H1 (cell line): ENCODE measurements at regions not wholly inside any gene's neighbourhood (a gene's known extent, or its start where the extent isn't known, plus 50 kb on each side); places are given as distances from the start of the nearest gene placed in this dataset.

Source experiments
- BACH1 ChIP-seq: IDR thresholded peaks from 2 replicates; pipeline ENCODE4 v1.6.1; 2012; ENCODE audit warnings: low read length, improper control_type of control experiment
- CBX5 ChIP-seq: fragments of 300-800, 300-1000 bp; sonication (generic); IDR thresholded peaks from 2 replicates; pipeline ENCODE4 v1.7.1; 2016; ENCODE audit warnings: antibody characterized with exemption, low read length, low read depth
- CEBPB ChIP-seq: IDR thresholded peaks from 2 replicates; pipeline ENCODE4 v1.6.1; 2012; ENCODE audit warnings: low read depth, low read length
- CTCF ChIP-seq, 3 experiments: IDR thresholded peaks; 1 replicate in 2 of 3; 2 replicates in 1 of 3; pipeline versions ENCODE4 v1.5.1 to v1.6.1; 2011; ENCODE audit warnings: low read length in 3 of 3, mild to moderate bottlenecking in 3 of 3, inconsistent platforms in 2 of 3, low read depth in 1 of 3, moderate library complexity in 1 of 3; ENCODE audit not compliant: insufficient read depth in 1 of 3; ENCODE audit errors: control extremely low read depth in 1 of 3
- EGR1 ChIP-seq: IDR thresholded peaks from 2 replicates; pipeline ENCODE4 v1.6.1; 2011; ENCODE audit warnings: low read depth, low read length, borderline replicate concordance
- GABPA ChIP-seq: IDR thresholded peaks from 2 replicates; pipeline ENCODE4 v1.6.1; 2011; ENCODE audit warnings: mild to moderate bottlenecking, low read length, moderate library complexity, borderline replicate concordance; ENCODE audit not compliant: insufficient read depth
- JUN ChIP-seq: IDR thresholded peaks from 2 replicates; pipeline ENCODE4 v1.6.1; 2011; ENCODE audit warnings: low read depth, mild to moderate bottlenecking, improper control_type of control experiment, low read length
- KDM5A ChIP-seq: fragments of 200-600 bp; IDR thresholded peaks from 2 replicates; pipeline ENCODE4 v1.7.1; 2012; ENCODE audit warnings: mild to moderate bottlenecking, low read length, inconsistent platforms, mixed read lengths
- POLR2A ChIP-seq, 2 experiments: IDR thresholded peaks; 1 replicate in 1 of 2; 2 replicates in 1 of 2; pipeline ENCODE4 v1.6.1; 2011; ENCODE audit warnings: low read depth in 2 of 2, low read length in 2 of 2, mild to moderate bottlenecking in 2 of 2; ENCODE audit errors: control extremely low read depth in 1 of 2
- POLR2AphosphoS5 ChIP-seq: IDR thresholded peaks from 2 replicates; pipeline ENCODE4 v1.6.1; 2011; ENCODE audit warnings: low read depth, low read length
- RAD21 ChIP-seq, 2 experiments: IDR thresholded peaks in 1 of 2; conservative IDR thresholded peaks in 1 of 2; 2 replicates each; pipeline ENCODE4 v1.6.1; 2011; ENCODE audit warnings: low read depth in 2 of 2, low read length in 2 of 2, improper control_type of control experiment in 1 of 2, inconsistent platforms in 1 of 2, mild to moderate bottlenecking in 1 of 2, moderate library complexity in 1 of 2
- RBBP5 ChIP-seq: IDR thresholded peaks from 2 replicates; pipeline ENCODE4 v1.7.1; 2012; ENCODE audit warnings: low read depth, mild to moderate bottlenecking, inconsistent platforms, low read length, moderate library complexity, borderline replicate concordance
- TCF12 ChIP-seq: IDR thresholded peaks from 2 replicates; pipeline ENCODE4 v1.6.1; 2011; ENCODE audit warnings: low read depth, mild to moderate bottlenecking, low read length

GRCh38 chr2:48098539-48098938 is 192.2 kb upstream of the FBXO11 start:
- TF ChIP-seq BACH1 (no peak), CTCF (IDR thresholded peaks at IDR 0.05; ENCODE audit: control extremely low read depth in 1 of 3, insufficient read depth in 1 of 3, low read depth in 1 of 3, low read length in 3 of 3) (no peak), RBBP5 (no peak), POLR2A (IDR thresholded peaks at IDR 0.05; ENCODE audit: control extremely low read depth in 1 of 2, low read depth in 2 of 2, low read length in 2 of 2) (no peak), POLR2AphosphoS5 (no peak), RAD21 (IDR thresholded peaks at IDR 0.05 in 1 of 2, conservative IDR thresholded peaks at IDR 0.05 in 1 of 2; ENCODE audit: low read depth in 2 of 2, low read length in 2 of 2) (no peak), TCF12 (no peak), GABPA (no peak), CEBPB (no peak), EGR1 (no peak), JUN (no peak), CBX5 (no peak), KDM5A (no peak)
